DOHH2 (cell line): ENCODE measurements at regions not wholly inside any gene's neighbourhood (a gene's known extent, or its start where the extent isn't known, plus 50 kb on each side); places are given as distances from the start of the nearest gene placed in this dataset.

ENCODE experiments used
- H3F3A ChIP-seq: fragments of 200-600 bp; sonication (generic), shearing (Covaris generic); 2 replicates; pipeline ENCODE4 v1.6.0; 2016; ENCODE audit warnings: antibody characterized with exemption, mild to moderate bottlenecking; ENCODE audit not compliant: control insufficient read depth, insufficient read depth
- H3K27ac ChIP-seq: fragments of 200-600 bp; sonication (generic); 2 replicates; pipeline ENCODE4 v1.5.1; 2014; ENCODE audit warnings: low read depth, mild to moderate bottlenecking, low read length, moderate library complexity
- H3K27me3 ChIP-seq: fragments of 200-600 bp; sonication (generic); 2 replicates; pipeline ENCODE4 v1.6.1; 2014; ENCODE audit warnings: mild to moderate bottlenecking, low read length, mixed read lengths; ENCODE audit not compliant: control insufficient read depth
- H3K36me3 ChIP-seq: fragments of 200-600 bp; sonication (generic); 2 replicates; pipeline ENCODE4 v1.6.1; 2014; ENCODE audit warnings: mild to moderate bottlenecking, low read length, moderate library complexity, mixed read lengths; ENCODE audit not compliant: control insufficient read depth
- H3K4me1 ChIP-seq: fragments of 200-600 bp; sonication (generic); 2 replicates; pipeline ENCODE4 v1.6.1; 2014; ENCODE audit warnings: mild to moderate bottlenecking, low read length, mixed read lengths; ENCODE audit not compliant: control insufficient read depth
- H3K4me2 ChIP-seq: fragments of 200-600 bp; sonication (generic); 2 replicates; pipeline ENCODE4 v1.6.0; 2014; ENCODE audit warnings: mild to moderate bottlenecking, low read length, moderate library complexity
- H3K4me3 ChIP-seq: fragments of 200-600 bp; sonication (generic); 2 replicates; pipeline ENCODE4 v1.5.1; 2014; ENCODE audit warnings: mild to moderate bottlenecking, low read length, mixed read lengths
- H3K79me2 ChIP-seq: fragments of 200-600 bp; sonication (generic); 2 replicates; pipeline ENCODE4 v1.6.1; 2014; ENCODE audit warnings: mild to moderate bottlenecking, low read length, mixed read lengths; ENCODE audit not compliant: control insufficient read depth
- H3K9me2 ChIP-seq: fragments of 200-600 bp; sonication (generic); replicated peaks from 2 replicates; pipeline ENCODE4 v1.6.1; 2014; ENCODE audit warnings: mild to moderate bottlenecking, low read length, mixed read lengths; ENCODE audit not compliant: control insufficient read depth
- H3K9me3 ChIP-seq: fragments of 200-600 bp; sonication (generic); 2 replicates; pipeline ENCODE4 v1.6.1; 2014; ENCODE audit warnings: antibody characterized with exemption, low read length, mixed read lengths; ENCODE audit not compliant: control insufficient read depth, insufficient read depth
- H4K20me1 ChIP-seq: fragments of 200-600 bp; sonication (generic); 2 replicates; pipeline ENCODE4 v1.6.0; 2014; ENCODE audit warnings: low read depth, mild to moderate bottlenecking, antibody characterized with exemption, low read length, moderate library complexity; ENCODE audit not compliant: control insufficient read depth, insufficient read depth
- CTCF ChIP-seq: fragments of 200-600 bp; sonication (generic); IDR thresholded peaks from one replicate; pipeline ENCODE4 v1.5.1; 2014; ENCODE audit warnings: antibody characterized with exemption, mild to moderate bottlenecking, low read depth, low read length; ENCODE audit not compliant: poor library complexity, severe bottlenecking
- EZH2phosphoT487 ChIP-seq: fragments of 200-600 bp; sonication (generic); IDR thresholded peaks from 2 replicates; pipeline ENCODE4 v1.6.1; 2017; ENCODE audit warnings: borderline replicate concordance, mild to moderate bottlenecking, antibody characterized with exemption, low read length, moderate library complexity, mixed read lengths

- no peaks in the 10 kb centered on the region for H3K9me3 ChIP-seq
- H3K9me2 ChIP-seq: no peaks in the 10 kb centered on the region
- no peaks in the 10 kb centered on the region for H3K79me2 ChIP-seq
- no peak for TF ChIP-seq CTCF
- H3K4me2 ChIP-seq: no peak overlapping the region
- H3K27me3 ChIP-seq: no peaks in the 10 kb centered on the region
- no peak overlapping the region for H3K4me3 ChIP-seq
- H3F3A ChIP-seq: no peaks in the 10 kb centered on the region
- no peaks in the 10 kb centered on the region for H3K4me1 ChIP-seq
- no peaks in the 10 kb centered on the region for H3K36me3 ChIP-seq
- no peaks in the 10 kb centered on the region for H4K20me1 ChIP-seq
- H3K27ac ChIP-seq: no peak overlapping the region
Measured at GRCh38 chr20:7207186-7207798, 439.8 kb downstream of the BMP2 start.

- Histone ChIP-seq H3K9me3 (no peaks in the 10 kb centered on the region), H3K79me2 (no peaks in the 10 kb centered on the region), H3K27me3 (no peaks in the 10 kb centered on the region), H3F3A (no peaks in the 10 kb centered on the region), H3K4me2 (no peak overlapping the region), H3K4me3 (no peak overlapping the region), H3K27ac (no peak overlapping the region), H3K9me2 (no peaks in the 10 kb centered on the region), H3K4me1 (no peaks in the 10 kb centered on the region), H3K36me3 (no peaks in the 10 kb centered on the region), H4K20me1 (no peaks in the 10 kb centered on the region)
- TF ChIP-seq CTCF: no peak
- no peak for TF ChIP-seq EZH2phosphoT487
Measured at GRCh38 chr20:7210910-7211309, 443.4 kb downstream of the BMP2 start.

GRCh38 chr20:7214081-7214740, 446.7 kb downstream of the BMP2 start:
- no peak overlapping the region for H3K27ac ChIP-seq
- no peaks in the 10 kb centered on the region for H3K27me3 ChIP-seq
- no peaks in the 10 kb centered on the region for H3K9me3 ChIP-seq
- no peaks in the 10 kb centered on the region for H3F3A ChIP-seq
- no peaks in the 10 kb centered on the region for H3K9me2 ChIP-seq
- H4K20me1 ChIP-seq: no peaks in the 10 kb centered on the region
- H3K4me3 ChIP-seq: no peak overlapping the region
- no peak for TF ChIP-seq CTCF
- TF ChIP-seq EZH2phosphoT487: no peak
- no peak overlapping the region for H3K4me2 ChIP-seq
- H3K4me1 ChIP-seq: no peaks in the 10 kb centered on the region
- no peaks in the 10 kb centered on the region for H3K36me3 ChIP-seq
- H3K79me2 ChIP-seq: no peaks in the 10 kb centered on the region
